Testis (tissue), 2 donors: ENCODE measurements at regions not wholly inside any gene's neighbourhood (a gene's known extent, or its start where the extent isn't known, plus 50 kb on each side); places are given as distances from the start of the nearest gene placed in this dataset.

Experiments used
- POLR2A ChIP-seq: fragments of 450-650 bp; IDR thresholded peaks from one replicate; pipeline ENCODE4 v1.6.1; 2017; ENCODE audit warnings: antibody characterized with exemption, mild to moderate bottlenecking, moderate library complexity
- TF ChIP-seq, protein P1 (sequence below), 3 experiments: fragments of 450-650 bp in 2 of 3; fragments of 200-600 bp in 1 of 3; sonication (generic) in 1 of 3; IDR thresholded peaks; one replicate each; pipeline ENCODE4 v1.5.1; 2016 to 2019; ENCODE audit warnings: antibody characterized with exemption in 3 of 3, mild to moderate bottlenecking in 2 of 3, moderate library complexity in 1 of 3

DNA sequence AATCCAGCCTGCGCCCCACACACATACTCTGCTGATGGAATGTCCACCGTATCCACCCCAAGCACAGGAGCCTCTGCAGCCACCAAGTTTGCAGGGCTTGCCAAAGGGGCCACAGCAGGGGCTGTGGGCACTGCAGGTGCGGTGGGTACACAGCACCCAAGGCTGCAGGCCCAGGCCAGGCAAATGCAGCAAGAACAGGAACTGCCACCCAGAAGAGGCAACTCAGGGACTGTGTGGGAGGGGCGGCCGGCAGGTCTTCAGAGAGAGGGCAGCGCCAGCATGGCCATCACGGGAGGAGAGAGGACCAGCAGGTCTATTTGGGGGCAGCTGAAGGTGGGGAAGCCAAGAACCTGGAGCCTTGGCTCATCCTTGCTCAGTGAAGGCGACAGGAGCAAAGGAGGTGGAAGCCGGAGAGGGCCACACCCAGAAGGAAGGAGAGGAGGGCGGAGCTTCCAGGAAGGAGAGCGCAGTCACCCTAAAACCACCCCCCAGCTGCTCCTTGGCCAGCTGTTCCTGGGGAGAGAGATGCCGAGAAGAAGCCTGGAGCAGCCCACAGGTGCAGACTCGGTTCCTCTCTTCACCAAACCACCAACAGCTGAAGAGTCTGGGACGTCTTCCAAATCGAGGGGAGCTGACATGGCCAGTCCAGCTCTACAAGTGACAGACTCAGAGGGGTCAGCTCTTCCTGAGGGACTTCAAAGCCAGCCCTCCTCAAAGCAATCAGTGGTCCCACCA lies 265.1 kb upstream of the CDYL start:
- no peak for TF ChIP-seq POLR2A
- TF ChIP-seq, protein P1, sequence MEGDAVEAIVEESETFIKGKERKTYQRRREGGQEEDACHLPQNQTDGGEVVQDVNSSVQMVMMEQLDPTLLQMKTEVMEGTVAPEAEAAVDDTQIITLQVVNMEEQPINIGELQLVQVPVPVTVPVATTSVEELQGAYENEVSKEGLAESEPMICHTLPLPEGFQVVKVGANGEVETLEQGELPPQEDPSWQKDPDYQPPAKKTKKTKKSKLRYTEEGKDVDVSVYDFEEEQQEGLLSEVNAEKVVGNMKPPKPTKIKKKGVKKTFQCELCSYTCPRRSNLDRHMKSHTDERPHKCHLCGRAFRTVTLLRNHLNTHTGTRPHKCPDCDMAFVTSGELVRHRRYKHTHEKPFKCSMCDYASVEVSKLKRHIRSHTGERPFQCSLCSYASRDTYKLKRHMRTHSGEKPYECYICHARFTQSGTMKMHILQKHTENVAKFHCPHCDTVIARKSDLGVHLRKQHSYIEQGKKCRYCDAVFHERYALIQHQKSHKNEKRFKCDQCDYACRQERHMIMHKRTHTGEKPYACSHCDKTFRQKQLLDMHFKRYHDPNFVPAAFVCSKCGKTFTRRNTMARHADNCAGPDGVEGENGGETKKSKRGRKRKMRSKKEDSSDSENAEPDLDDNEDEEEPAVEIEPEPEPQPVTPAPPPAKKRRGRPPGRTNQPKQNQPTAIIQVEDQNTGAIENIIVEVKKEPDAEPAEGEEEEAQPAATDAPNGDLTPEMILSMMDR (IDR thresholded peaks at IDR 0.05): no peak
